BE2C (cell line): ENCODE measurements at regions not wholly inside any gene's neighbourhood (a gene's known extent, or its start where the extent isn't known, plus 50 kb on each side); places are given as distances from the start of the nearest gene placed in this dataset.

ENCODE experiments used
- DNase-seq: peaks from one replicate; pipeline ENCODE4 v3.0.0-alpha.2; 2020
- H3K27me3 ChIP-seq: fragments of 250-450 bp; sonication (Bioruptor Pico); 2 replicates; pipeline ENCODE4 v1.5.1; 2020; ENCODE audit warnings: mild to moderate bottlenecking
- H3K36me3 ChIP-seq: fragments of 250-450 bp; sonication (Bioruptor Pico); 2 replicates; pipeline ENCODE4 v1.5.1; 2020; ENCODE audit warnings: mild to moderate bottlenecking
- H3K4me1 ChIP-seq: fragments of 250-450 bp; sonication (Bioruptor Pico); 2 replicates; pipeline ENCODE4 v1.5.1; 2020
- H3K4me3 ChIP-seq: 2 replicates; pipeline ENCODE4 v1.5.1; 2011; ENCODE audit warnings: low read depth, low read length
- H3K9me3 ChIP-seq: fragments of 250-450 bp; sonication (Bioruptor Pico); 2 replicates; pipeline ENCODE4 v1.5.1; 2020
- CTCF ChIP-seq: IDR thresholded peaks from 2 replicates; pipeline ENCODE4 v1.5.1; 2012; ENCODE audit warnings: mild to moderate bottlenecking, low read depth, low read length

- H3K36me3 ChIP-seq = no peaks in the 10 kb centered on the region
- no peak for DNase-seq
- no peaks in the 10 kb centered on the region for H3K9me3 ChIP-seq
- H3K4me1 ChIP-seq = no peaks in the 10 kb centered on the region
- no peak overlapping the region for H3K4me3 ChIP-seq
- peaks cover 2% of the 10 kb centered on the region; the same call in 1 of the 2 replicates for H3K27me3 ChIP-seq
- TF ChIP-seq CTCF = no peak
Measured at GRCh38 chr5:2013301-2014057, 130.8 kb upstream of the IRX4 start.

GRCh38 chr5:2012885-2013284, 130.2 kb upstream of the IRX4 start:
- Histone ChIP-seq H3K27me3 (peaks cover 8% of the 10 kb centered on the region), H3K9me3 (no peaks in the 10 kb centered on the region), H3K36me3 (no peaks in the 10 kb centered on the region), H3K4me3 (no peak overlapping the region), H3K4me1 (no peaks in the 10 kb centered on the region)
- no peak for TF ChIP-seq CTCF
- no peak for DNase-seq

GRCh38 chr5:2011481-2012411, 129.0 kb upstream of the IRX4 start:
- no peak for TF ChIP-seq CTCF
- H3K36me3 ChIP-seq = no peaks in the 10 kb centered on the region
- DNase-seq = no peak
- no peaks in the 10 kb centered on the region for H3K4me1 ChIP-seq
- H3K4me3 ChIP-seq = no peak overlapping the region
- peaks cover 19% of the 10 kb centered on the region for H3K27me3 ChIP-seq
- no peaks in the 10 kb centered on the region for H3K9me3 ChIP-seq

- Histone ChIP-seq H3K4me3 (no peak overlapping the region), H3K9me3 (no peaks in the 10 kb centered on the region), H3K27me3 (peaks cover 25% of the 10 kb centered on the region), H3K36me3 (no peaks in the 10 kb centered on the region), H3K4me1 (no peaks in the 10 kb centered on the region)
- DNase-seq = no peak
- no peak for TF ChIP-seq CTCF
Measured at GRCh38 chr5:2010940-2011339, 128.2 kb upstream of the IRX4 start.

GRCh38 chr5:2009986-2010914, 127.5 kb upstream of the IRX4 start:
- no peak for TF ChIP-seq CTCF
- no peaks in the 10 kb centered on the region for H3K9me3 ChIP-seq
- no peaks in the 10 kb centered on the region for H3K36me3 ChIP-seq
- H3K27me3 ChIP-seq = peaks cover 29% of the 10 kb centered on the region
- no peak overlapping the region for H3K4me3 ChIP-seq
- no peaks in the 10 kb centered on the region for H3K4me1 ChIP-seq
- DNase-seq = no peak
